Heart left ventricle (tissue), 13 donors: ENCODE measurements at regions not wholly inside any gene's neighbourhood (a gene's known extent, or its start where the extent isn't known, plus 50 kb on each side); places are given as distances from the start of the nearest gene placed in this dataset.

Experiments
- POLR2A ChIP-seq, 2 donors: fragments of 450-650 bp; IDR thresholded peaks; one replicate each; pipeline ENCODE4 v1.6.1; 2017; ENCODE audit warnings: antibody characterized with exemption in 2 of 2, mild to moderate bottlenecking in 2 of 2, moderate library complexity in 2 of 2
- TF ChIP-seq, protein P1 (sequence below), 12 donors: fragments of 200-600 bp; sonication (generic) in 4 of 12; IDR thresholded peaks; one replicate each; pipeline versions ENCODE4 v1.5.0 to v1.8.0; 2018 to 2022; ENCODE audit warnings: antibody characterized with exemption in 12 of 12, mild to moderate bottlenecking in 5 of 12
- donor health status: ischemic (EF 13 %, LVEDD 7.1; RV severe dilation, severe dysfunction).
- donor health status: DM: no; HTN: yes; CAD: no.
- donor health status: DM: no; HTN: no; CAD: no.
- donor health status: ischemic (EF 25% LVEDD 6.9; RV normal size, moderate dysfunction).
- donor health status: ischemic (EF 25% LVEDD 5.7; RV mildly dilated, moderate dysfunction).
- donor health status: ischemic (EF 35%, LVEDD 5.7; RV mildly dilated, moderate dysfunction).
- donor health status: nonischemic (EF 11% LVEDD 7.7; RV severe dilation, severe dysfunction).
- donor health status: DM: yes; HTN: yes; CAD: no.
- donor health status: PGD.
- donor health status: ischemic (EF 29% LVEDD 5.4; RV normal size, mild dysfunction).
- donor health status: nonischemic (EF 23%, LVEDD 6.1; RV moderate dilation, normal function).

GRCh38 chr3:88460369-88460768 lies 310.6 kb downstream of the C3orf38 start:
- TF ChIP-seq, protein P1, sequence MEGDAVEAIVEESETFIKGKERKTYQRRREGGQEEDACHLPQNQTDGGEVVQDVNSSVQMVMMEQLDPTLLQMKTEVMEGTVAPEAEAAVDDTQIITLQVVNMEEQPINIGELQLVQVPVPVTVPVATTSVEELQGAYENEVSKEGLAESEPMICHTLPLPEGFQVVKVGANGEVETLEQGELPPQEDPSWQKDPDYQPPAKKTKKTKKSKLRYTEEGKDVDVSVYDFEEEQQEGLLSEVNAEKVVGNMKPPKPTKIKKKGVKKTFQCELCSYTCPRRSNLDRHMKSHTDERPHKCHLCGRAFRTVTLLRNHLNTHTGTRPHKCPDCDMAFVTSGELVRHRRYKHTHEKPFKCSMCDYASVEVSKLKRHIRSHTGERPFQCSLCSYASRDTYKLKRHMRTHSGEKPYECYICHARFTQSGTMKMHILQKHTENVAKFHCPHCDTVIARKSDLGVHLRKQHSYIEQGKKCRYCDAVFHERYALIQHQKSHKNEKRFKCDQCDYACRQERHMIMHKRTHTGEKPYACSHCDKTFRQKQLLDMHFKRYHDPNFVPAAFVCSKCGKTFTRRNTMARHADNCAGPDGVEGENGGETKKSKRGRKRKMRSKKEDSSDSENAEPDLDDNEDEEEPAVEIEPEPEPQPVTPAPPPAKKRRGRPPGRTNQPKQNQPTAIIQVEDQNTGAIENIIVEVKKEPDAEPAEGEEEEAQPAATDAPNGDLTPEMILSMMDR (IDR thresholded peaks at IDR 0.05), result no peak
- TF ChIP-seq POLR2A (IDR thresholded peaks at IDR 0.05), result no peak
